ENCODE measurements at regions not wholly inside any gene's neighbourhood (a gene's known extent, or its start where the extent isn't known, plus 50 kb on each side); places are given as distances from the start of the nearest gene placed in this dataset.

- Mint-ChIP-seq H3K9me3 (ENCODE audit: low read depth) (no peaks in the 10 kb centered on the region), H3K27ac (no peak overlapping the region), H3K36me3 (ENCODE audit: insufficient read depth) (no peaks in the 10 kb centered on the region), H3K4me3 (ENCODE audit: low read depth) (no peak overlapping the region), H3K4me1 (ENCODE audit: low read depth) (no peaks in the 10 kb centered on the region), H3K27me3 (no peaks in the 10 kb centered on the region)
- TF ChIP-seq CTCF (IDR thresholded peaks at IDR 0.05; ENCODE audit: unreplicated experiment): no peak
- no peak for DNase-seq (ENCODE audit: low spot score, unreplicated experiment)
These were observed 638.0 kb downstream of the OTOL1 start for GRCh38 chr3:162134571-162134970.

- Mint-ChIP-seq H3K27ac (no peak overlapping the region), H3K4me3 (ENCODE audit: low read depth) (no peak overlapping the region), H3K4me1 (ENCODE audit: low read depth) (no peaks in the 10 kb centered on the region), H3K27me3 (no peaks in the 10 kb centered on the region), H3K36me3 (ENCODE audit: insufficient read depth) (no peaks in the 10 kb centered on the region), H3K9me3 (ENCODE audit: low read depth) (no peaks in the 10 kb centered on the region)
- TF ChIP-seq CTCF (IDR thresholded peaks at IDR 0.05; ENCODE audit: unreplicated experiment): no peak
- no peak for DNase-seq (ENCODE audit: low spot score, unreplicated experiment)
These were observed 639.5 kb downstream of the OTOL1 start for GRCh38 chr3:162136136-162136535.

- no peak overlapping the region for H3K4me3 Mint-ChIP-seq (ENCODE audit: low read depth)
- TF ChIP-seq CTCF (IDR thresholded peaks at IDR 0.05; ENCODE audit: unreplicated experiment): no peak
- DNase-seq (ENCODE audit: low spot score, unreplicated experiment): no peak
- no peaks in the 10 kb centered on the region for H3K36me3 Mint-ChIP-seq (ENCODE audit: insufficient read depth)
- no peaks in the 10 kb centered on the region for H3K4me1 Mint-ChIP-seq (ENCODE audit: low read depth)
- H3K27ac Mint-ChIP-seq: no peak overlapping the region
- no peaks in the 10 kb centered on the region for H3K27me3 Mint-ChIP-seq
- H3K9me3 Mint-ChIP-seq (ENCODE audit: low read depth): no peaks in the 10 kb centered on the region
These were observed 641.9 kb downstream of the OTOL1 start for GRCh38 chr3:162138509-162138908.

- Mint-ChIP-seq H3K4me3 (ENCODE audit: low read depth) (no peak overlapping the region), H3K36me3 (ENCODE audit: insufficient read depth) (no peaks in the 10 kb centered on the region), H3K27me3 (no peaks in the 10 kb centered on the region), H3K9me3 (ENCODE audit: low read depth) (no peaks in the 10 kb centered on the region), H3K4me1 (ENCODE audit: low read depth) (peaks cover 8% of the 10 kb centered on the region), H3K27ac (no peak overlapping the region)
- DNase-seq (ENCODE audit: low spot score, unreplicated experiment): no peak
- TF ChIP-seq CTCF (IDR thresholded peaks at IDR 0.05; ENCODE audit: unreplicated experiment): no peak
These were observed 643.2 kb downstream of the OTOL1 start for GRCh38 chr3:162139841-162140240.

GRCh38 chr3:162141272-162141791 is 644.7 kb downstream of the OTOL1 start:
- peaks cover 12% of the 10 kb centered on the region for H3K4me1 Mint-ChIP-seq (ENCODE audit: low read depth)
- no peak overlapping the region for H3K27ac Mint-ChIP-seq
- H3K9me3 Mint-ChIP-seq (ENCODE audit: low read depth): no peaks in the 10 kb centered on the region
- H3K27me3 Mint-ChIP-seq: no peaks in the 10 kb centered on the region
- H3K4me3 Mint-ChIP-seq (ENCODE audit: low read depth): no peak overlapping the region
- DNase-seq (ENCODE audit: low spot score, unreplicated experiment): no peak
- no peaks in the 10 kb centered on the region for H3K36me3 Mint-ChIP-seq (ENCODE audit: insufficient read depth)
- TF ChIP-seq CTCF (IDR thresholded peaks at IDR 0.05; ENCODE audit: unreplicated experiment): no peak

Measured in progenitor cell of endocrine pancreas (in vitro differentiated cells).